HG02759 (cell line): ENCODE measurements at regions not wholly inside any gene's neighbourhood (a gene's known extent, or its start where the extent isn't known, plus 50 kb on each side); places are given as distances from the start of the nearest gene placed in this dataset.

Source experiments
- ATAC-seq: cut with Tn5 transposase; IDR thresholded peaks from one replicate; pipeline ENCODE4 v1.9.1; 2021; ENCODE audit warnings: mild to moderate bottlenecking, moderate library complexity; ENCODE audit not compliant: unreplicated experiment

DNA sequence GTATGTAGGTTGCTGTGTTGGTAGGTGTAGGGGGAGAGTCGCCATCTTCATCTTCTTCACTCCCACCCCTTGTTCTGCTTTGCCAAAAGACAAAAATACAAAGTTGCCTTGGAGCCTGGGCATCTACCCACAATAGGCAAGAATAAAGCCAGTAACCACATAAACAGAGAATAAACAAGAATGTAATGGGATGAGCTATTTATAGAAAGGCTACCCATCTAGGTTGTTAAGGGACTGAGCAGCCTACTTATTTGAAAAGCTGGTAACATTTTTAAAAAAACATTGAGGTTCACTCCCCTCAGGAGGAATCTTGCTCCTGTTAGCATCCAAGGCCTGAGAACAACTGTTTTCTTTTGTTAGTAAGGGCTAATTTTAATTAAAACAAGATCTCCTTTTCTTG lies 301.4 kb upstream of the STXBP5 start:
- ATAC-seq = no peak

DNA sequence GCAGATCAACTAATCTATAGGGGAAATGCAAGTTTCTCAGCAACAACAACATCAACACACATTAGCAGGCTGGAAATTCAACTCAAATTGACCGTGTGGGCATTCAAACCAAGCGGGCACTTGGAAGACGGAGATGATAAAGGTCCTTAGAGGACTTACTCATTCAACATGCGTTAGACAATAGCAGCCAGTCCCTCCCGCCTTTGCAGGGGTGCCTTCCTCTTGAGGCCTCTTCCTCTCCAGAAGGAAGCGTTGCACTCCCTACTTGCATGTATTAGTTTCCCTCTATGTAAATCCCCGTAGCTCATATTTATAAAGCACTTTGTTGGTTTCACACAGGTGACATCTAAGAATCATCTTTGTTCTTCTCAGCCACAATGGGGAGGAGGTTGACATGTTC lies 300.8 kb upstream of the STXBP5 start:
- ATAC-seq = no peak

DNA sequence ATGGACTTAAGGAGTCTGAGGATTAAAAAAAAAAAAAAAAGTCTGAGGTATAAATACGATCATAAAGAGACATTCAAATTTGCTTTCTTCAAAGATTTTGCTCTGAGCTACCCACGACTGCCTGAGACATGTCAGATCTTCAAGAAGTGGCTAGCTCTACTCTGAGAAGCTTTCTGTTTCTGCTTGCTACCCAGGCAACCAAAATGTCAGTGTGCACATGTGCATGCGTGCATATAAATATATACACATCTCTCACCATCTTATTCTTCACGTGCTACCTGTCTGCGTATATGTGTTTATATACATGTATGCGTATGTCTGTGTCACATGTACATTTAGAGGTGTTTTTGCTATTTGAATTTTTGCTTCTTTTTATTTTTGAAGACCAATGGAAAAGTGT lies 299.6 kb upstream of the STXBP5 start:
- ATAC-seq = no peak

DNA sequence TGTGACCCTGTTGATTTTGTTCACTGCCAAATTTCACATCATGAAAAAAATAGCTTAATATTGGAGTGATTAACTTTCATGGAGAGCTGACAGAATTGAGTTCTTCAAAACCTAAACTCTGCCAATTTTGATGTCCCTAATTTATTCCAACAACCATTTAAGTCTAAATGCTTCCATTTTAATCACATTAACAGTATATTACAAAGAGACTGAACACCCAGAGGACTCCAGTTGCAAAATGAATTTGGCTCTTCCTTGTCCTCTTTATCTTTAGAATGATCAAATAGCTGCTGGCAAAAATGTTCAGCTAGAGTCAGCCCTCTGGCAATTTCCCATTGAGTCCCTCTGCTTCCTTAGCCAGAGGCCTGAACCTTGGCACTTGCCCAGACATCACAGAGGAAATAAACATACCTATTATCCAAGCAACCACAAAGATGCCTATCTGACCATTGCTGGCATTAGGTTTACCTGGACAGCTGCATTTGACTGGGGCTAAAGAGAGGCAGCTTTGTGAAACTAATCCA lies 299.0 kb upstream of the STXBP5 start:
- no peak for ATAC-seq

DNA sequence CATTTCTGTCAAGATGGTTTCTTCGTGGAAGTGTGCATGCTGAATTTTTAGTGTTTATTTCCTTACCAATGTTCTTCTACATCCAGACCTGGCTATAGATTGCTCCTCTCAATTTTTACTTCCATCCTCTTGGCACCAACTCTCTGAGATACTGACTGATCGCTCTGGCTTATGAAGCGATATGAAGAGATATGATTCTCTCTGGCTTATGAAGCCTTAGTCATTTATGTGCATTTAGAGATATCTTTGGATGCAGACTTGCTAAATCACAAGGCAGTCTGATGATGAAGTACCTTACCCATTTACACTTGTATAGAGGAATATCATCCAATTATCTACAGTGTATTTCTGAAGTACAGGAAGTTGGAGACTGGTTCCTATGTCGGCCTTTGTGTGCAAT lies 295.4 kb upstream of the STXBP5 start:
- ATAC-seq = no peak

DNA sequence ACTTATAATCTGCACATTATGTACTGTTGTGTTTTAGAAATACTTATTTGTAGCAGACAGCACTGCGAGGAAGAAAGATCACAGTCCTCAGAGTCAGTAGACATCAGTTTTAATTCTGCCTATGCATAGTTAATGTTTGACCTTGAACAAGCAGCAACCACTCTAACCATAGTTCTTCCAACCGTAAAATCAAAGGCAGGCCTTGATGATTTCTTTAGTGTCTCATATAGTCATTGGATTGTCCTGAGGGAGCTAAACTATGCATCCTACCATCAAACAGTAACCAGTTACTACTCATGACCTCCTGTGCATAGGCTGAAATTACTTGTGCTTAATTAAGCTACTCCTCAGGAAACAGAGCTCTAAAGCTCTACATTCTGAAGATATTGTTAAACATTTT lies 294.8 kb upstream of the STXBP5 start:
- ATAC-seq = no peak

DNA sequence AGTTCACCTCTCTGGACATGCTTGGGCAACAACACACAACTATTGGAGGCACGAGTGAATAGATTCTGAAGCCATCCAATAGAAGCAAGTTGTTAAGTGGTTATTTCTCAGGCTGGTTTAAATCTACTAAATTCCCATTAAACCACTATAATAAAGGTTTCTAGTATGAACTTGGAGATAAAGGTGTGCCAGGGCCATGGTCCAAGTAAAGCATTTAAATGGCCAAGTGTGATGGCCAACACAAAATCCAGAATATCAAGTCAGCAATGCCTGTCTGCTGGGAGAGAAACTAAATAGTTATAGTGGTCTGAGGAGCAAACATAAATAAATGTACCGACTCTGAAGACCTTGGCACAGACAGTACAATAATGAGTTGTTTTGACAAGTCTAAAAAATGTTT lies 294.3 kb upstream of the STXBP5 start:
- ATAC-seq = no peak

DNA sequence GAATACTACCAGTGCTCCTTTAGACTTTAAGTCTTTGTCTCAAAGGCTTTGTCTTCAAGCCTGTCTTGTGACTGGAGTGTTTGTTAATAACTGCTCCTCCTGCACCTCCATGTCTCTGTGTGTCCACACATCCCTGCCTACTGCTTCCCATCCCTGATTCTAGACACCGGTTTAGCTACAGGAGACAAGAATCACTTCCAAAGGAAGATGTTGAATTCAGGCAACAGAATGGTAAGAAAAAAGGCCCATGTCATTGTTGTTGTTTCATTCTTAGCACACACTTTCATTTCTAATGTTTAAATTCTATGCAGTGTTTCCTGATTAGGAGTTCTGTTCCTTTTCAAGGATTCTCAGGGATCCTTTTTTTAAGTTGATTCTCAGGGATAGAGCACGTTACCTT lies 293.6 kb upstream of the STXBP5 start:
- no peak for ATAC-seq

DNA sequence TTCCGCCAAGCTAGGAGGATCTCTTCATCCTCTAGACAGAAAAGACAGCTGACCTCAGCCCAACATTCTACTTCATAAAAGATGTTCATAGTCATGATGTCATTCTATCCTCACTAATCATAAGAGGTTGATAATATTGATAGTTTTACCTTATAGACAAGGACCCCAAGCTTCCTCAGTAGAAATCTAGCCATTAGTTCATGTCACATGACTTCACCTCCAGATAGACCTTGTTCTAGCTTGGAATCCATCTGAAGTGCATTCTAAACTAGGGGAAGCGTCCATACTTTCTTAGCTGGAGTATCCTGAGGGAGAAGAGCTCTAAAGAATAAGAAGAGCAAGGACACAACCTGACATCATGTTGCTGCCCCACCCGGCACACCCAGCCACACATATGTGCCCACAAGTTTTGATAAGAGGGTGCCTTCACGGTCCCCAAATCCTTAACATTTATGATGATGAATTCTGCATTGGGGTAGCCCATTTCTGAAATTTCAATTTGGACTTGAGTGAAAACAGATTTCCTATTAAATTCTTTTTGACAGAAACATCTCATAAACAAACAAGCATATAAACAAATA lies 292.5 kb upstream of the STXBP5 start:
- ATAC-seq = no peak

DNA sequence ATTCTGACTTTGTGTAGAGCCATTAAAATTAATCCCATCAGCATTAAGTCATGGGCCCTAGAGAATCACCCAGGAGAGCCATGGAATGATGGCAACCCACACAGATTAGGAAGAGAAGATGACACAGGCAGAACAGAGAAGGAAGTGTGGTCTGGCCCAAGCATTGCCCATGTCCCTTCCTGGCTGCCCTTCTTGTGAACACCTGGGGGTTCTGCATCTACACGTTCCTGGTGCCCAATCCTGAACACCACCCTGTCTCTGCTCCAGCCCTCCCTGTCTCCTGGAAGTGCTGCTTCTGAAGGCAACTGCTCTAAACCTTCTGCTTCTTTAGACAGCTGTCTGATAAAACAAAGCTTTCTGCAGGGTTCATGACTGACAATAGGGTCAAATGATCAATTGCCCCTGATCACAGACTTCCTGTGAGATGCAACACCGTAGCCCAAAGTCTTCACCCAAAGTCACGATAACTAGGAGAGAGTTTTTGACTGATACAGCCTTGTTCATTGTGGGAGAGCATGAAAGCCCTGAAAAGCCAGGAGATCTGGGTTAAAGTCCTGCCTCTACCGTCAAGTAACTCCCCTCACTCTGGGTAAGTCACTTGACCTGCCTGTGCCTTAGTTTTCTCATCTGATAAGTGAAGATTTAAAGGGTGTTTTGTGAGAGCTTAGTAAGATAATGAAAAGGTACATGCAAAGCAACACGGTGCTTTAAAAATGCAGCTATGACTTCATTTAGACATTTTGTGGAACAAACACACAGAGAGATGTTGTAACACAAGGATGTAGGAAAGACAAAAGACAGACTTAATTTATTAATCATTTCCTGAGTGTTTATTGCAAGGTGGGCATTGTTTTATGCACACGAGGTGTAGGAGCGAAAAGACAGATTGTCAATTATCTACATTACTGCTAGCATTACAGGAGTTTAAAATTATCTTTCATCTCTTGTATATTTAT lies 291.2 kb upstream of the STXBP5 start:
- no peak for ATAC-seq

DNA sequence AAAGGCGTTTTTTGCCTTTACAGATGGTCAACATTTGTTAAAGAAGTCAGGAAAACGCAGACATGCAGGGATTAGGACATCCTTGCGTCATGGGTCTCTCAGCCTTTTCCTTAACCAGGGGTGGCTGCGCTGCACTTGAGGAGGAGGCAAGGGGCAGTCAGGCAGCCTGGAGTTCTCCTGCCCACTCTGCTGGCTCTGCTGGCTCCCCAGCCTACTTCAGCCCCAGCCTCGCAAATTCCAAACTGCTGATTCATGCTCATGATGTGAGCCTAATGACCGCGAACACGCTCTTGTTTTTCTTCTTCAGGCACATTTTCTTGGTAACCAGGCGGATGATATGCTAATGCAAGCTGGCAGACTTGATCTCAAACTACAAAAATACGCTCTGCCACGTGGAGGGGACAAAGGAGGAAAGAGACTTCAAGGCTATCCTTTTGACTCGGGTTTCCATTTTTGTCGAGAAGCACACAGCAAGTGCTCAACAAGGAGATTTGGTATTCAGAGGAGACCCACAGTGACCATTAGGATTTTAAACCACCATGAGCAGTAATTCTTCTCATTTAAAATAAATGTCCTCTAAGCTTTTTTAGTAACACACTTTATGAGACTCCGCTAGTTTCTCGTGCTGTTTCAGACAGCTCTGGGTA lies 290.3 kb upstream of the STXBP5 start:
- no peak for ATAC-seq

DNA sequence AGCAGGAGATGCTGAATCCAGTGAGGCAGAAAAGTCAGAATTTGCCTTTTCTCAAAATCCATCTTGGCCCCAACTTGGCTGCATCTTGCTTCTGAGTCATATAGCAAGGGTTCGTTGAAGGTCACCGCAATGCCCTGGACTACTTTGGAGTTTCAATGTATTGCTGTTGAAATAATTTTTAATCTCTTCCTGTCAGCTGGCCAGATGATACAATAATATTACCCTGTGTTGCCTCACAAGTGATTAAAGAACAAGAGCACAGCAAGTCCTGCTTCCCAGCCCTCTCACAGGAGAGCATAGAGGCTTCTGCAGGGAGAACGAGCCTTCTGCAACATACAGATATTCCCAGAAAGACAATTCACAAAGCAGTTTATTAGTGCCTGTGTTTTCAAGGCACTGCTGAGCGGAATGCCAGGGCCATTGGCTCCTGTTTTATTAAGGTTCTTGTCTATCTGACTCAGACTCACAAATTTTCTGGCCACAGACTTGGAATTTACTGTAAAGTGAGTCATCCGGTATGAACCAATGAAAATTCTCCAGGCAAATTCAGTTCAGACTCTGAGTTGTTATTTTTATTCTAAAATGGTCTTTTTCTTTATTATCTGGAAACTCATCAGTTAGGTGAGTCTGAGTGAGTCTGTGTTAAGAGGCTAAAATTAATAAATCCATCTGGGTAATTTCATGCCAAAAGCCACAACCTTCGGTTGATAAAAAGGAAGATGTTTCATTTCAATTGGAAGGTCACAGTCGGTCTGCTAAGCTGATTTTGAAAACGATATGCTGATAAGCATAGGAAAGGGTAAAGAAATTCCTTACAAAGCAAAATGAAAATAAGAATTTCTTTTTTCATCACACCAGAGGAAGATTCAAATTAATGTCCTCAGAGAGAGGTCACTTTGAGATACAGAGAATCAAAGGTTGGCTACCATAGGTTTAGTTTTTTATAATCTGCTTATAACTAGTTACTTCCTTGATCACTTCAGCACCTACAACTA lies 289.4 kb upstream of the STXBP5 start:
- no peak for ATAC-seq

DNA sequence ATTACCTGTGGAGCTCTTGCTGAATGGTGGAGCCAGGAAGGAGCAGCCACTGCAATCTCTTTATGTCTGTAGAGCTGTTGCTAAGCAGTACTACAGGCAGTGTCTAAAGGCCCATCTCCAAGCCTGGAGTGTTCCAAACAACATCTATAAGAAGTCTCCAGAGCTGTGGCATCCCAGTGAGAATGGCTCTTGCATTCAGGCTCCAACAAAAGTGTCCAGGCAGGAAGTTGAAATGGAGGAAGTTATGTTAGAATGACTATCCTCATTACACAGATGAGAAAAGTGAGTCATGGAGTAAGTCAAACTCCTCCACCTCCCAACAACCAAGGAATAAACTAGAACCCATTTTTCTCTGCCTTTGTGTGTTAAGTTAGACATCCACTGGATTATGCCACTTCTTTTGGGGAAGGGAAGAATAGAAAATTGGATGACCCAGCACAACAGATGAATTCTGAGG lies 288.5 kb upstream of the STXBP5 start:
- ATAC-seq = no peak

DNA sequence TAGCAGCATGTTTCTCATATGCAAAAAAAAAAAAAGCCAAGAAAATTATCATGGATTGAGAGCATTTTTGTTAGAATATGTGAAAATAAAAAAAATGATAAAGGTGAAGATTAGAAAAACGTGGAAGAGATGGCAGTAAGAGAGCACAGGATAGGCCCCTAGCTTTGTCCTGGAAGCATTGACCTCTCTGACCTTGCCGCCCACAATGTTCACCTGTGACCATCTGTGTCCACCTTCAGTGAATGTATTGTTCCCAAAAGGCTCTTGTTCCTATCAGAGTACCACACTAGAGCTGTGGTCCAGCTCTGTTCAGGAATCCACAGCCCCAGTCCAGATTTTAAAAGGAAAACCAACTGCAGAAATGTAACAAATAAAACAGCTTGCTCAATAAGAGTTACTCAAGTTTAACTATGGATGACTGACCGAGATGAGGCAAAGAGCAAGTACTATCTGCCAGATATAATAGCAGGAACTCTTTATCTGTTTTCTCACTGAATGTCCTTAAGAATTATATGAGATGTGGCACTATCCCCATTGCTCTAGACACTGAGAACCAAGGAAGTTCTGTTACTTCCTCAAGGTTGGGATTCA lies 287.7 kb upstream of the STXBP5 start:
- no peak for ATAC-seq

DNA sequence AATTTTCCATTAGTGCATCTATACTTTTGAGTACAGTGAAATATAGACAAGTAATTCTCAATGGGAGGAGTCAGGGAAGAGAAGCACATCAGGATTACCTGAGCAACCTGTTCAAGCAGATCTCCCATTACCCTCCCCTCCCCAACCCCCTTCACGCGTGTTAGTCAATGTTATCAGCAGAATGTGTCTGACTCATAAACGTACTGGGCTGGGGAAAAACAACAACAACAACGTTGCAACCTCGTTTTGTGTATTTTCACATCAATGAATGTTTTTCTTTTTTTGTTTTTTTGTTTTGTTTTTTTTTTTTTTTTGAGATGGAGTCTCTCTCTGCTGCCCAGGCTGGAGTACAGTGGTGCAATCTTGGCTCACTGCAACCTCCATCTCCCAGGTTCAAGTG lies 287.0 kb upstream of the STXBP5 start:
- no peak for ATAC-seq

DNA sequence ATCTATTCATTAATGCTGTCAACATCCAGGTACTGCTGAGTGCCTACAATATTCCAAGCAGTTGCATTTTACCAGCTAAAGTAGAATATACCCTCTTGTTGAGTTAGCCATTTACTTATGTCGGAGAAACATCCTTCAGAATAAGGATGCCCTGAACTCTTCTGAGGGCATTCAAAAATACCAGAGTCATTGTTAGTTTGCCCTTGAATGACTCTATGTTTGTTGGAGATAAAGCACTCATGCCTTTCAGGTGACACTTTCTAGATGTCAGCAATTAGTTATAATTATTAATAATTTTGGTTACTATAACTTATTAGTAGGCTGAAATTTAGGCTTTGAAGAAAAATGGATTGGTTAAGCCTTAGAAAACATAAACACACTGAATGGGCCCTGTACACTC lies 286.2 kb upstream of the STXBP5 start:
- no peak for ATAC-seq

DNA sequence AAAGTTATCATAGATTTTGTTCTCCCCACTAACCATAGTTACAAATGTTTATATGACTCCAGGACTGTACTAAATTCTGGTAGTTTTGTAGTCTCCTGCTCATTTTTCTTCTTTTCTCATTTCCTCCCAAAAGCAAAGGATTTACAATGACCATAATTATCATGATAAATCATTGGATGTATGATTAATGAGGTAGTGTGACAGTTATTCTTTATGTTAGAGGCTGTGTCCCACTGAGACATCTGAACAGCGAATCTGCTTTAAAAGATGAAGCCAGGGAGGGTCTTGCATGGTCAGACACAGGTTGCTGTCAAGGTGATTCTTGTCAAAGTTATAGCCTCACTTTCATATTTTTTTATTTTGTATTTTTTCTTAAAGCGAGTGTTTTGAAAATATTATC lies 285.2 kb upstream of the STXBP5 start:
- ATAC-seq = no peak

DNA sequence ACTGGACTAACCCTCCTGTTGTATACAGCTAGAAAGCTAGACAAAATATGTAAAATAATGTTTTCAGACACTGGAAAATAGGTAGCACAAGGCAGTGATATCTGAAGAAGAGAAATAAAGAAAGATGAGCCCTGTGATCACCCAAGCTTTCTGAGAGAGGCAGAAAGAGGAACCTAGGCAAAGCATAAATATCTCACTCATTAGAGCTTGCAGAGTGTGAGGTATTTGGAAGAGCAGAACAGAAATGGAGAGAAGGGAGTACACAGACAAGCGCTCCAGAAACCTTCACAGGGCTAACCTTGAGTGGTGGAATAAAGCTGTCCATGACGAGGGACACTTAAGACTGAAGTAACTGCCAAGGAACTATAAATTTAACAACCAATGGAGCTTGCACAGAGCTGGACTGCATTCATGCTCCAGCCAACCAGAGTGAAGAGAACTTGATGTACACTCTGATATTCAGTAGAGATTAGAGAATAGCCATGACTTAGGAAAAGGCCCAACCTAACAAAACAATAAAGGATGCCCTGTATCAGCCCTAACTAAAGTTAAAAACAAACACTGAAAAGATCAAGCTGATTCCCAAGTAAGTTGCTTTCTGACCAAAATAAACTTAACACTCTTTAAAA lies 280.9 kb upstream of the STXBP5 start:
- ATAC-seq = no peak

DNA sequence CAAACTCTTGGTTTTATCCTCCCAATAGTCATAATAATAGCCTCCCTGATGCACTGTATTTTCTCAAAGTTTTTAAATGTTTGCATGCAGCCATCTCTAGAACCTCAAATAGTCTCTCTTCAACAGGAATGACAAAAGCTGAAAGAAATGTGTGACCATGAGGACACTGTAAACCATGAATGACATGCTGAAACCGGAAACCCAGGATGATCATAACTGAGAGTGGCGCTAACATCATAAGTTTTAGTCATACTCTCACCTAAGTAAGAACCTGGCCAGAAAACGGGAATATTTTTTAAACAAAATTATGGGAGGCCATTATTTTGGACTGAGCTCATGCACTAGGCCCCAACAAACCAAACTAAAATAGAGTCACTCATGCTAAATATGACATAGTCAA lies 278.4 kb upstream of the STXBP5 start:
- no peak for ATAC-seq

DNA sequence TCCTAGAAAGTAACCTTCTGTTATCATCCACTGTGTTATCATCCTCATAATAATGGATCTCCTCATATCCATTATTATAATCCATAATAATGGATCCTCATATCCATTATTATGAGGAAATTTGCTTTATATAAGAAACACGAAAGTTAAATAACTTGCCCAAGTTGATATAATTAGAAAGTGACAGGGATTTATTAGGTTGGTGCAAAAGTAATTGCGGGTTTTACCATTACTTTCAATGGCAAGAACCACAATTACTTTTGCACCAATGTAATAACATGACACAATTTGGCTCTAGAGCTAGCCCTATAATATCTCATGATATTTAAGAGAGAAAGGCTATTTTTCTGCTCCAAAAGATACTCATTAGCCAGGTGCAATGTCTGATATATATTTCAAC lies 275.7 kb upstream of the STXBP5 start:
- ATAC-seq = no peak
